ENCODE measurements at regions not wholly inside any gene's neighbourhood (a gene's known extent, or its start where the extent isn't known, plus 50 kb on each side); places are given as distances from the start of the nearest gene placed in this dataset.

GRCh38 chr11:80627364-80627763, 1186.5 kb upstream of the TENM4 start:
- no peak for DNase-seq

GRCh38 chr11:80626721-80627120, 1185.9 kb upstream of the TENM4 start:
- no peak for DNase-seq

- no peak for DNase-seq
Measured at GRCh38 chr11:80625563-80625962, 1184.7 kb upstream of the TENM4 start.

GRCh38 chr11:80621871-80622270, 1181.0 kb upstream of the TENM4 start:
- no peak for DNase-seq

GRCh38 chr11:80620867-80621266, 1180.0 kb upstream of the TENM4 start:
- no peak for DNase-seq

- no peak for DNase-seq
Measured at GRCh38 chr11:80617156-80617555, 1176.3 kb upstream of the TENM4 start.

GRCh38 chr11:80616070-80616800, 1175.4 kb upstream of the TENM4 start:
- no peak for DNase-seq

- no peak for DNase-seq
Measured at GRCh38 chr11:80613655-80614054, 1172.8 kb upstream of the TENM4 start.

- DNase-seq: no peak
Measured at GRCh38 chr11:80610516-80610915, 1169.7 kb upstream of the TENM4 start.

GRCh38 chr11:80603472-80603871, 1162.6 kb upstream of the TENM4 start:
- no peak for DNase-seq

GRCh38 chr11:80598905-80599304, 1158.1 kb upstream of the TENM4 start:
- no peak for DNase-seq

- no peak for DNase-seq
Measured at GRCh38 chr11:80596291-80596810, 1155.5 kb upstream of the TENM4 start.

GRCh38 chr11:80595011-80595410, 1154.2 kb upstream of the TENM4 start:
- no peak for DNase-seq

GRCh38 chr11:80593648-80594374, 1153.0 kb upstream of the TENM4 start:
- no peak for DNase-seq

- no peak for DNase-seq
Measured at GRCh38 chr11:80592546-80592945, 1151.7 kb upstream of the TENM4 start.

- DNase-seq: no peak
Measured at GRCh38 chr11:80587906-80588305, 1147.1 kb upstream of the TENM4 start.

- no peak for DNase-seq
Measured at GRCh38 chr11:80586464-80586863, 1145.6 kb upstream of the TENM4 start.

GRCh38 chr11:80584661-80585060, 1143.8 kb upstream of the TENM4 start:
- no peak for DNase-seq

- DNase-seq: no peak
Measured at GRCh38 chr11:80569832-80570231, 1129.0 kb upstream of the TENM4 start.

GRCh38 chr11:80565231-80565630, 1124.4 kb upstream of the TENM4 start:
- DNase-seq: no peak

- DNase-seq: no peak
Measured at GRCh38 chr11:80562523-80563125, 1121.8 kb upstream of the TENM4 start.

GRCh38 chr11:80559942-80560341, 1119.1 kb upstream of the TENM4 start:
- DNase-seq: no peak

- no peak for DNase-seq
Measured at GRCh38 chr11:80553565-80553964, 1112.7 kb upstream of the TENM4 start.

- no peak for DNase-seq
Measured at GRCh38 chr11:80542704-80543103, 1101.9 kb upstream of the TENM4 start.
